GM19452 (cell line): ENCODE measurements at regions not wholly inside any gene's neighbourhood (a gene's known extent, or its start where the extent isn't known, plus 50 kb on each side); places are given as distances from the start of the nearest gene placed in this dataset.
"Not testable (repeated sequence)": the region's sequence is repeated elsewhere in the genome, so short reads cannot be mapped to it uniquely, and the experiment has no call there.

Source experiments
- ATAC-seq: cut with Tn5 transposase; IDR thresholded peaks from one replicate; pipeline ENCODE4 v1.9.1; 2021; ENCODE audit not compliant: unreplicated experiment

DNA sequence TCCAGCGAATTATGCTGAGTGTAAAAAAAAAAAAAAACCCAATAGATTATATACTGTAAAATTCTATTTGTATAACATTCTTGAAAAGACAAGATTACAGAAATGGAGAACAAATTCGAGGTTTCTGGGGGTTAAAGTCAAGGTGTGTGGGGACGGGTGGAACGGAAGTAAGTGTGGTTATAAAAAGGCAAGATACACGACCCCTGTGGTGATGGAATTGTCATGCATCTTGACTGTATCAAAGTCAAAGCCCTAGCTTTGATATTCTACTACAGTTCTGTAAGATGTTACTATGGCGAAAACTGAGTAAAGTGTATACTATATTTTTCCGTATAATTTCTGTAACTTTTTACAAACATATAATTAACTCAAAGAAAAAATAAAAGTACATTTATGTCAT lies 718.2 kb upstream of the PCDH15 start:
- ATAC-seq: no peak

DNA sequence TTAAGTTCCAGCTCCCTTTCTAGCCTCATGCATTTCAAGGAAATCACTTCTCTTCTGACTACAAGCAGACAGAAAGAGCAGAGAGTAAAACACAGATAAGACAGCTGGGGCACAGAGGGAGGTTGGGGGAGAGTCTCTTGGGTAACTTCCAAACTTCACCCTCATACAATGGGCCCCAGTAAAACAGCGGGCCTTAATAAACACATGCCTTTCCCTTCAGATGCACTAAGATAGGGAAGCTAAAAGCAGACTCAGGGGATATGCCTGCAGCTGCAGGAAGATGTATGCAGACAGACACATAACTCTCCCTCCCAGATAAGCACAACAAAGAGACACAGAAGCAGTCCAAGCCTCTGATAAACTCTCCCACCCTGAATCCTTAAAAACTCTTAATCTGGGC lies 717.4 kb upstream of the PCDH15 start:
- ATAC-seq: not testable (repeated sequence)

GRCh38 chr10:55509168-55509567 lies 708.1 kb upstream of the PCDH15 start:
- no peak for ATAC-seq

- ATAC-seq: peak; percentile 75
Measured at GRCh38 chr10:55500931-55501559, 700.0 kb upstream of the PCDH15 start.

DNA sequence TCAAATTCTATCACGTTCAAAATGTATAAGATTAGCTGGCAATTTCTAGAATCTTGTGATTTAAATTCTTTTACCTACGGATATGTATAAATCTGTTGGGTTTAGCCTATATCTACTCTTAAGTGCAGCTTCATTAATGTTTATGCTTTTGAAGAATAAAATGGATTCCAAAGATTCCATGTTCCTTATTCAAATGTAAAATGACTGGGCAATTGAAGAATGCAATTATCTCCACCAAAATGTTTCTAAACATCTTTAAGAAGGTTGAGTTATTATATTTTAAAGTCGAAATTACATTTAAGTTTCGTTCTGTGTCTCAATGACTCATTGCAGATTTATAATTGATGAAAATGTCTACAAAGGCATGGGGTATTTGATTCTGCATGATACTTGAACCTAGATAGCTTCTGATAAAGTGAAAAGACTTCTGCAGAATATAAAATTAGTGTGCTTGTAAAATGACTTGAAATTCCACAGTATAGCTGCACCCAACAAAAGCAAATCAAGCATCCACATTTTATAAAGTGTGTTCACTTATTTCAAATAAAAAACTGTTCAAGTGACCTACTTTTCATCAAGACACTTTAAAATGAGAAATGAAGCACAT lies 697.0 kb upstream of the PCDH15 start:
- no peak for ATAC-seq

- ATAC-seq: no peak
Measured at GRCh38 chr10:55495555-55495954, 694.5 kb upstream of the PCDH15 start.

DNA sequence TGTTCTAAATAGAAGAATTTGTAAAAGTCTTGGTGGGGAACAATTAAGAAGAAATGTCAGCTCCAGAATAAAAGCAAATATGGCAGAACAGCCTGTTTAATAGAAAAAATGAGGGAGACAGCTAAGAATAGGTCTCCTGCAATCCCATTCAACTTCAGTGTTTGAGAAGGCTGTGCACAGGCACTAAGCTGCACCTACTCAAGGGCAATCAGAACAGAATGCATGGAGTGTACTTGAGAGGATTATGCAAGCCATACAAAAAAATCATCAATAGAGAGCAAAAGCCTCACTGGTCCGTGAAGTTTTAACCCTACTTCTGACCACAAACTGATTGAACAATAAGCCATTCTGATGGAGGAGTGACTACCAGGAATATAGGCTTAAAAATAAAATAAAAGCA lies 690.7 kb upstream of the PCDH15 start:
- no peak for ATAC-seq

DNA sequence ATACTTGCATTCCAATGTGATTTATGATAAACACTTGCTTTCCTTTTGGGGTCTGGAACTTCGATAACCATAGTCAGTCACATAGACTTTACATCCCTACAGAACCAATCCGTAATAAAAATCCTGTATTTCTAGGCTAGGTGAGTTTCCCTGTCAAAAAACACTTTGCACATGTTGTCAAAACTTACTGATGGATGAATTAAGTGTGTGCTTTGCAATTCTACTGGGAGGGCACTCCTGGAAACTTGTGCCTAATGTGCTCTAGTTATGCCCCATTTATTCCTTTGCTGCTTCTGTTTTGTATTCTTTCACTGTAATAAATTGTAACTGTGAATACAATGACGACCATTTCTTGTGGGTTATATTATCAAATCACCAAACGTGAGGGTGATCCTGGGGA lies 684.8 kb upstream of the PCDH15 start:
- no peak for ATAC-seq

DNA sequence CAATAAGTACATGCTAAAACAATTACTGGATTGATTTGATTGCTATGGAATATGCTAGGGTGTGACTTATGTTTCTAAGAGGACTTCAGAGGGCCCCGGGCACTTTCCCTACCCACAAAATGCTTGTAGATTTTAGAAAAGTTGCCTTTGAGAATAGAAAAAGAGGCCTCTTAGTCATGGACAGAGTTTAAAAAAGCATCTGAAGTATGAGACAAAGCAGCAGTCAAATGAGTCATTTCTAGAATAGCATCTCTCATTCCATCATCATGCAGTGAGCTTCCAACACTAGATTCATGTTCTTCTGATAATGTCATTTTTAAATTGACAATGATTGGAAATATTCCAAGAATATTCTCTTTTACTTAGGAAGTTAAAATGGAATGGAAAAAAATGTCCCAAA lies 675.1 kb upstream of the PCDH15 start:
- no peak for ATAC-seq

GRCh38 chr10:55474258-55474657 lies 673.2 kb upstream of the PCDH15 start:
- no peak for ATAC-seq

DNA sequence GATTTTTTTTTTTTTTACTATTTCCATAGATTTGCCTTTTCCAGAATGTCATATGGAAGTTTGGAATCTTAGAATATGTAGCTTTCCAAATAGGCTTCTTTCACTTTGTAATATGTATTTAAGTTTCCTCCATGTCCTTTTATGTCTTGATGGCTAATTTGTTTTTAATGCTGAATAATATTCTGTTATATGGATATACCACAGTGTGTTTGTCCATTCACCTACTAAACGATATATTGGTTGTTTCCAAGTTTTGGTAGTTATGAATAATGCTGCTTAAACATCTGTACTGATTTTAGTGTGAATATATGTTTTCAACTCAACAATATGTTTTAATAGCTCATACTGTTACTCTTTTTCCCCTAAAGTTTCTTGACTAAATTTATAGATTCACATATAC lies 669.8 kb upstream of the PCDH15 start:
- no peak for ATAC-seq

DNA sequence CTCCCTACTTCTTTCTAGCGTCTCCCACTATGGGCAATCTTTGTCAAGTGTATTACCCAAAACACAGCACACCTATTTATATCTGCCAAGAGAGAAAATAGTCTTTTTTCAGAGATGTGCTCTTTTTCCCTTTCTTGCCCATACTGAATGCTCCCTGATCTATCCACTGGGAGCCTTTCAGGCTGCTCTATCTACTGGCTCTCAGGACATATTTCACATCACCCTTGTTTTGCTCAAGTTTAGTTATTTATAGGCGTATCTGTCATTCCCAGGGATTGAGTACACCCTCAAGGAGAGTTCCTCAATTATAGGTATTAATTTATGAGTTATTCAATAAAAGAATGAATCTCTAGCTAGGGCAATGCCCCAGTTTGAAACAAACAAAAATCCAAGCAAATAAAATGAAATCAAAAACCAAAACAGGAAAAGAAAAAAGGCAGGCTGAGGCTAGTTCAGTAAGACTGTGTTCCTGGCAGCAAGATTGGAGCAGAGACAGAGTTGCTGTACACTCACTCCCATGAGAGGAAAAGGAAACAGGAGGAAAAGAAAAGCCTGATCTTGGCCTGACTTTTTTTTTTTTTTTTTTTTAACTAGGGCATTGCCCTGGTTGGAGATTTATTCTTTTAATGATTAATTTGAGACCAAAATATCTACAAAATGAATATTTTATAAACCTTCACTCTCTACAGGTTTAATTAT lies 665.9 kb upstream of the PCDH15 start:
- ATAC-seq: no peak

GRCh38 chr10:55464083-55464482 lies 663.1 kb upstream of the PCDH15 start:
- ATAC-seq: no peak

- ATAC-seq: no peak
Measured at GRCh38 chr10:55460008-55460407, 659.0 kb upstream of the PCDH15 start.

- ATAC-seq: no peak
Measured at GRCh38 chr10:55449981-55450380, 649.0 kb upstream of the PCDH15 start.

GRCh38 chr10:55446441-55447002 lies 645.5 kb upstream of the PCDH15 start:
- ATAC-seq: no peak

- no peak for ATAC-seq
Measured at GRCh38 chr10:55441777-55442176, 640.7 kb upstream of the PCDH15 start.

DNA sequence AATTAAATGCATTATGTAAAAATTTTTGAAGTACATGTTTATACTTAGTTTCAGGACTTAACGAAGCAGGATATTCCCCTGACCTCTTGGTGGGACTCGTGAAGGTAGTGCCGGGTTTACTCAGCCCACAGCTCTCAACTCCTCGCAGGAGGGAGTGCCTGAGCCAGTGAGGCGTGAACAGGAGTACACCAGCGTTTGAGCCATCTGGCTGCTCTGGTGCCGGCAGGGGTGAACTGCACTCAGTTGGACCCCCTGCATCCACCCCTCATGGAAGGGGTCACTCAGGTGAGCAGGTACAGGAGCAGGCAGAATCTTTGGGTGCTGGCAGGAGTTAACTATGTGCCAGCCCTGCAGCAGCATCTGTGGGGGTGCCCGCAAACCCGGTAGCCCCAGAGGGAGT lies 625.1 kb upstream of the PCDH15 start:
- no peak for ATAC-seq

DNA sequence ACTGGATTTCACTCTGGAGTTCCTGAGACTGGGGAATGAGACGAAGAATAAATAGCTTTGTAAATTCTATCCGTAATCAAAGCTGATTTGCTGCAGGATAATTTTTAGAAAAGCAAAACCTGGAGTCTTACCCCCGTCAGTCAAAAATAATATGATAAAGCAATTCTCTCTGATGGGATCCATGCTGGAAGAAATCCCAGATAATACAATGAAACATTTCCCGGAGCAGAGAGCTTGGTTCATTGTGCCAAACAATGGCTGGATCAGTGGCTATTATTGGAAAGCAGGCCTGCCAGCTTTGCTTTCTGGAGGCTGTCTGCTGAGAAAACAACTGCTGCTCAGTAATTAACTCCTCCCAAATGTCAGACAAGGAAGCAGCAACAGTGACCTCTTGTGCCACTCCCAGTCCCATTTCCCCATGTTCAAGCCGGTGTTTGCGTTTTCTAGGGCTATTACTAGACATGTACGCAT lies 609.4 kb upstream of the PCDH15 start:
- no peak for ATAC-seq

DNA sequence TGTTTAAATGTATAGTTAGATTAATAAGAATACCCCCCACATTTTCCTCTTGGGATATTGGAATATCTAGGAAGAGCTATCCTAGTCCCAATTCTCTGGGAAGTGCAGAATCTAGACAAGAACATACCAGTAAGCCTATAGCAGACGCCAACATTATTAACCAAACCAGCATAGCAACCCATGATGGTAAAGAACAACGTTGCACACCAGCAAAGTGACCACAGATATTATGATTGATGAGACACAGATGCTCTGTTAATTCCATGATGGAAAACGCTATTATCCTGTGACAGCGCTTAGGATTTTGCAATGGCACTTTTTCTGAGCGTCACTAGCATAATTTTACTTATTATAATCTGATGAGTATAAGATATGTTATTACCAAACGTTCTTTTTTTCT lies 603.1 kb upstream of the PCDH15 start:
- ATAC-seq: no peak

GRCh38 chr10:55400075-55400849 lies 599.2 kb upstream of the PCDH15 start:
- ATAC-seq: no peak
